Activated T-cell treated with anti-CD3 and anti-CD28 coated beads for 1 hour (primary cell): ENCODE measurements at regions not wholly inside any gene's neighbourhood (a gene's known extent, or its start where the extent isn't known, plus 50 kb on each side); places are given as distances from the start of the nearest gene placed in this dataset.

ENCODE experiments used
- DNase-seq: peaks from one replicate; pipeline ENCODE4 v3.0.0-alpha.2; 2020; ENCODE audit warnings: low read depth

DNA sequence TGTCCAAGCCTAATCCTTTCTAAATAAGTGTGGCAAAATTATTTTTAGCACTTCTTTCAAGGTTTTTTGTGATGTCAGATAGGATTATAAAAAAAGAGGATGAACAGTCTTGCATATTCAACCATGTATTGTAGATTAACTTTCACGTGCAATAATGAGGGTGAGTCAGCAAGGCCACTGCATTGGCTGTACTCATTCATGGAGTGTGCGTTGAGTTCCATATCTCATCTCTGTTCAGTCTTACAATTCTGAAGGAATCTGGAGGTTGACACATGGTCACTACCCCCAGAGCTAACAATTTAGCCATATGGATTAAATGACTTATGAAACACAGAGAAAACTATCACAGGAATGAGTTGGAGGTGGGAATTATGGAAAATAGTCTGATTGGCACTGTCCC lies 810.5 kb downstream of the SLC4A3 start:
- no peak for DNase-seq

DNA sequence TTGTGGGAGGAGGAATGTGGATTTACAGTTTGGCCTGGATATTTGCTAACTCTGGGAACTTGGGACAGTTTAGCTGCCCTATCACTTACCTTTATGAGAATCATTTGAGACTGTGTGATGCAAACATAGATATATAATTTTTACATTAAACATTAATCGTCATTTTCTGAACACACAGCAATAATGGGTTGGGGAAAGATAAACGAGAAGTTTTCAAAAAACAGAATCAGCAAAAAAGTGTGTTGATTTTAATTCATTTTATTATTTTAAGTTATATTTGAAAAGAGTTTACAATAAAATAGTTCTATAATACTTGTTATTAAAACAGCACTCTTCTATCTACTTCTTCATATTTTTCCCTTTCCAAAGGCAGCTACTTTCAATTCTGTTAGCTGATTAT lies 813.3 kb downstream of the SLC4A3 start:
- no peak for DNase-seq

DNA sequence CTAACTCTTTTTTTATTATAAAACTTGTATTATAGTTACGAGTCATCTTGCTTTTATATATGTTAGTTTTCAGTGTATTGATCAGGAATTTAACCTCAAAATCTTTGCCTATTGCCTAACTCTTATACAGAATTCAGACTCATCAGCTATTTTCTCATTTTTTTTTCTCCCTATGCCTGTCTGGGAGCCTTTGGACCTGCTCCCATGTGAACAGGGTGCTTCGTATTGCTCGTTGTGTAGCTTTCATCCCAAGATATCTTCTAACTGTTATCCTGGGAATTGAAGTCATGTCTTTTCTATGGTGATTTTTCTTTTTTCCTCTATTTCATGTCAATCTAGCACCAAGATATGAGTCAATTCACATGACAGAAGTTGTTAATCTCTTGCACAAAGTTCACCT lies 814.0 kb downstream of the SLC4A3 start:
- no peak for DNase-seq

DNA sequence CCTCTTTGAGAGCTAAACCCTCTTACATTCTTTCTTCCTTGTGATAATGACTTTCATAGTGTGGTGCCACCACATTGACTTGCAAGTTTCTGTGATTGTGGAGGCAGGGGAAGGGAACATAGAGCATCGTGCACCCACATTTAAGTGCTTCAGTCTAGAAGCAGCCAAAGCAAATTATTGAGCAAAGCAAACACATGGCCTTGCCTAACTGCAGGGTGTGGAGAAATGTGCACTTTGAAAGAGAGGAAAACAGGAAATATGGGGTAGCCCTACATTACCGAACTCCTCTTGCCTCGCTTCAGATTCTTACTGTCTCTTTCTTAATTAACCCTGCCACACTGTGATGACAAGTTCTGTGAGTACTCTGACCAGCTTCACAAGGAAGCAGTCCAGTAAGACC lies 814.6 kb downstream of the SLC4A3 start:
- no peak for DNase-seq

DNA sequence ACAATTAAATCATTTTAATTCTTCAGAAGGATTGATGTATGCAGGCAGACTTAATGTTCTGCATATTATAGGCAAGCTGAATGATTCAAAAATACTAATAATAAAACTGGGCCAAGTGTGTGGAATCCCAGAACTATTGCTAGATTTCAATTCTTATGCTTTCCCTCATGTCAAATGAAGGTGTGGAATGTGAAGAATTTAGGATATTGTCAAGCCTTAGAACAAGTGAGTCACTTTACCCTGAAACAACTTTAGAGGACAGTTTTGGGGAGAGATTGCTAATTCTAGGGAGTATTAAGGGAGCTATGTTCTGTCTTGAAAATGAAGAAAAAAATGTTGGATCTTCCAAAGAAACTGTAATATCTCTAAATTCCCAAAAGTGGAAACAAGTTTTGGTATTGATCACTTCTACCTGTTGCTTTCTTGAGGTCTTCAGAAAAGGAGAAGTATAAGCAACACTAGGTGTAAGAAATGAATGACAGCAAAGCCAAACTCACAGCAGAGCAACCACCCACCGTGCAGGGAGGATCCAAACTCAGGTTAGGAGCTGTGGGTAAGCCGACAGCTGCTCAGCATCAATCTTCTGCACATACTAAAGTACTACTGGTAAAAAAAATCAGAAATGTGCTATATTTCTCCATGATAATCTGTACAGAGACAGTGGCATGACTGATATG lies 818.1 kb downstream of the SLC4A3 start:
- DNase-seq, result no peak

DNA sequence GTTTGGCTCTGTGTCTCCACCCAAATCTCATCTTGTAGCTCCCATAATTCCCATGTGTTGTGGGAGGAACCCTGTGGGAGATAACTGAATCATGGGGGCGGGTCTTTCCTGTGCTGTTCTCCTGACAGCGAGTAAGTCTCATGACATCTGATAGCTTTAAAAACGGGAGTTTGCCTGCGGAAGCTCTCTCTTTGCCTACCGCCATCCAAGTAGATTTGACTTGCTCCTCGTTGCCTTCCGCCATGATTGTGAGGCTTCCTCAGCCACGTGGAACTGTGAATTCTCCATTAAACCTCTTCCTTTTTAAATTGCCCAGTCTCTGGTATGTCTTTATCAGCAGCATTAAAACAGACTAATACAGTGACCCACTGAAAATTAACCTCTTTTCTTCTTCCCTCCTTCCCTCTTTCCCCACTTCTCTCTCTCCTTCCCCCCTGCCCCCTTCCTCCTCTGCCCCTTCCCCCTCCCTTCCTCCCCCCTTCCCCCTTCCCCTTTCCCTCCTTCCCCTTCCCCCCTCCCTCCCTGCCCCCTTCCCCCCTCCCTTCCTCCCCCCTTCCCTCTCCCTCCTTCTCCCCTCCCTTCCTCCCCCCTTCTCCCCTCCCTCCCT lies 818.8 kb downstream of the SLC4A3 start:
- DNase-seq, result no peak

DNA sequence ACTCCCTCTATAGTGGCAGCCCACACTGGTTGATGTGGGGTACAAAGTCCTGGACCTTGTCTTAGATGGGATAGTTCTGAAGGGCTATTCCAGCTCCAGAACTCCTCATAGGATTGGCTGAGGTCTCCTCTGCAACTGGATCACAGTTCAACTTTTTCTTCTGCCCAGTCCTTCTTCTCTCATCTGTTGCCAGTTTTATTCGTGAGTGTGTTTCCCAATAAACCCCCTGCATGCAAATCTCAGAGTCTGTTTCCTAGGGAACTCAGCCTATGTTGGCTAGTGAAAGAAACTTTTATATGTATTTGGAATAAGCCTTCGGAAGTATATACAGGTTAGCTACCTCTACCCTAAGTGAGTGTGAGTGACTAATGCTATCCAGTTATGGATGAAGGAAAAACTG lies 823.4 kb downstream of the SLC4A3 start:
- no peak for DNase-seq

DNA sequence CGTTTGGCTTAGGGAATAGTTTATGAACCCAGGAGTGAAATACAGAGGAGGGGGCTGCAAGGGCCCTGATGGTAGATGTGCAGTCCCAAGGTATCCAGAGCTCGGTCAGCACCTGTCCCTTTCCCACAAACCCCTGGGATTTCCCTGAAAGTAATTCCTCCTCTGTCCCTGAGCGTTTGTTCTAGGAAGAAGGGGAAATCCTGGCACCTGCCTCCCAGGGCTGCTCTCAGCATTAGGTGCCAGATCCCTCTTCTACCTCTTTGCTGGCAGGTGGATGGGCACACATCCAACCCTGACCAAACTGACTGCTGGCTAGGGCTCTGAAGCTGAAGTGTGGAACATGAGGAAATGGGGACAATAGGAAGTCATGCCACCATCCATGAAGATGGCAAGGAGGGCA lies 824.0 kb downstream of the SLC4A3 start:
- no peak for DNase-seq

DNA sequence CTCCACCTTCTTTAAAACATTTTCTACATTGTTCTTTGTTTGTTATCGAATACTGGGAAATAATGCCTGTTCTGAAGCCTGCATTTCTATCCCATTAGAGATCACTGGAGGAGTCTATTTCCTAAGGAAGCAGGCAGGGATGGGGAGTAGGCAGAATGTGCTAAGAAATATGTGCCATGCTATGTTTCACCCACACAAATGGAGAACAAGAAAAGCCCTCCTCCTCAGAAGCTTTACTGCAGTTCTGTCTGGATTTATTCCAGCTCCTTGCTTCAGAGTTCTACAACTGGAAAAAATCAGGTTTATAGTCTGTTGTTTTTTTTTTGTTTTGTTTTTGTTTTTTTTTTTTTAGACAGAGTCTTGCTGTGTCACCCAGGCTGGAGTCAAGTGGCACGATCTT lies 825.1 kb downstream of the SLC4A3 start:
- DNase-seq, result no peak

DNA sequence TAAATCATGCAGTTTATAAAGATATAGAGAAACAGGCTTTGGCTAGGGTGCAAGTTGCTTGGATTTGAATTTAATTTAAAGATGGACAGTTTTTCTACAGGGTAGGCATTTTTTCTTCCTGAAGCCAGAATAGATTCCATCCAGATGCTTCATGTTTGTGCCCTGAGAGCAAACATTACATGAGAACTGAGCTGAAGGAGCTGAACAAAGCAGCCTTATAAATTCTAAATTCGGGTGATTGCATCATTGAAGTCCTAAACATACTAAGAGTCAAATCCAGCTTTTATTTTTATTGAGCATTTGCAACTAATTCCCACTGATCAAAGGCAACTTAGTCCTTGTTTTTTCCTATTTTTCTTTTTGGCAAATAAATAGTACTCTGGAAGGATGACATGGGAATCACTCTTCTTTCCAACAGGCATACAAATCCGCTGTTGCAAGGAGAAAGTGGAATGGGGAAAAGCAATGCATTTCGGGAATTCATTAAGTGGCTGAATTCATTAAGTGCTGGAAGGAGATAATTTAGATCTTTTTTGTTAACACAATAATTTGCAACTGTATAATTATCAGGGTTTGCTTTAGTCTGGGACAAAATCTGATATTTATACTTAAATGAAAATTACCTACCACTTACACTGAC lies 828.0 kb downstream of the SLC4A3 start:
- DNase-seq, result no peak

DNA sequence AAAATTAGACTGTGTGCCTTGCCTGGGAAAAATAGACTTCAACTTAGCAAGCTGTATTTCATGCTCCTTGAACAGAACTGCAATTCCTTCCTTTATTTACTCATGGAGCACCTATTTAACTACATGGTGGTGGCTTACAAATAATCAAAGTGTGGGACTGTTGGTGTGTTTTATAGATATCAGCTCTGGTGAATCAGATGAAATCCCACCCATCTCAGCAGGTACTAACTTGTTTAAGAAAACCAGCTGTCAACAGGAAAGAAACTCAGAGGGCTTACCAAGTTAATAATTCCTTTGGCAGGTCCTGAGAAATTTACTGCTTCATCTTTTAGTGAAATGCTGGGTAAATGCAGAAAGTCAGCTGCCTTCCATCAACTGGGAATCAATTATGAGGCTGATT lies 830.6 kb downstream of the SLC4A3 start:
- no peak for DNase-seq

DNA sequence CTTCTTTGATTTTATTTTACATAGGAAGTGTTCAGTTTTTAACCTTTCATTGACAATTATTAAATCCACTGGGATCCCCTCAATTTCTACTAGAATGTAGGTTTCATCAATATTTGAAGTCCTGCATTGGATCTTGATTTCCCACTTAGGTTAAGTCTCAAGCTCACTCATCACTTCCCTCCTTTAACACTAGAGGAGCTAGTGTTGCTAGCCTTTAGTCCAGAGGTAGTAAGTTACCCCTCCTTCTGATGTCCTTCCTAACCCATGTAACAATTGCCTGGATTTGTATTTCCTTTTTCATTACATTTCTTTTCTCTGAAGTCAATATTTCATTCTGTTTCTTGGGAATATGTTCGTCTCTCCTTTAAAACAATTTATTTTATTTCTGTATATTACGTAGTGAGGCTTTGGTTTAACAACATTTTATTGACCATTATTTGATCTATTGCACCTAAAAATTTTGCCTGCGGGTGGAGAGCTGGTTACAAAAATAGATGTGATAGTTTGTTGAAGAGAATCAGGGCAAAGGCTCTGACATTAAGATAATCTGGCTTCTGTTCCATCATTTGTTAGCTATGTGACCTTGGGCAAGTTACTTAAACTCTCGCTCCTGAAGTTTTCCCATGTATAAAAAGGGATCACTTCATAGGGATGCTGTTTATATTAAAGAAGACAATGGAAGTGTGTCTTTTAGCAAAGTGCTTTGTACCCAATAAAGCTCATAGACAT lies 833.0 kb downstream of the SLC4A3 start:
- no peak for DNase-seq

DNA sequence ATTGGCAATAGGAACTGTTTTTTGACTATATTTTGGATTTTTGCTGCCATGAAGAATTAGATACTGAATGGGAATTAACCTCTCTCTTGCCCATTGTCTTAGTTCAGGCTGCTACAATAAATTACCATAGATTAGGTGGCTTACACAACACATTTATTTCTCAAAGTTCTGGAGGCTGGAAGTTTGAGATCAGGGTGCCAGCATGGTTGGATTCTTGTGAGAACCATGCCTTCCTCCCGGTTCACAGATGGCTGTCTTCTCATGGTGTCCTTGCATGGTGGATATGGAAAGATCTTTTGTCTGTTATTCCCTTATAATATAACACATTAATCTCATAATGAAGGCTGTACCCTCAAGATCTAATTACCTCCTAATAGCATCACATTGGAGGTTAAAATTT lies 836.4 kb downstream of the SLC4A3 start:
- no peak for DNase-seq

DNA sequence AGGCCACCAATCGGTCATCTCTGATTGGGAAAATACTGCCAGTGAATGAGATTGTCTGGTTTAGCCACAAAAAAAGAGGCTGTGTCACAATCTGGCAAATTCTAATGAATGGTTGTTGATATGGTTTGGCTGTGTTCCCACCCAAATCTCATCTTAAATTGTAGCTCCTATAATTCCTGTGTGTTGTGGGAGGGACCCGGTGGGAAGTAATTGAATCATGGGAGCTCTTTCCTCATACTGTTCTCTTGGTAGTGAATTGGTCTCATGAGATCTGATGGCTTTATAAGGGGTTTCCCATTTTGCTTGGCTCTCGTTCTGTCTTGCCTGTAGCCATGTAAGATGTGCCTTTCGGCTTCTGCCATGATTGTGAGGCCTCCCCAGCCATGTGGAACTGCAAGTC lies 838.3 kb downstream of the SLC4A3 start:
- DNase-seq, result no peak

DNA sequence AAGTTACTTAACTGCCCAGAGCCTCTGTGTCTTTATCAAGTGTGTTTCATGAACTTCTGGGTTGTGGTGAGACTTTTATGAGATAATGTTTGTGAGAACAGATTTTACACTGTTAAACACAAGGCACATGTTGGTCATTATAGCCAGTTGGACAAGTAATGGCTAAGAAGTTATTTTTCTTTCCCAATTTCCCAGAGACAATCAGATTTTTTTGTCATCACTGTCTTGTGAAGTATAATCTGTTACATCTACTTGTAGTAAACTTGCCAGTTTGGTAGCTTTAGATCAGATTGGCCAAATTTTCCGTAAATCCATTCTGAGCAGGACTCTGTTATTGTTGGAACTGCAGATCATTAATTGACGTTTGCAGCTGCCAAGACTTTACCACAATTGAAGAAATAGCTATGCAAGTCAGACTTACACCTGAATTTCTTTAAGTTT lies 838.8 kb downstream of the SLC4A3 start:
- no peak for DNase-seq

DNA sequence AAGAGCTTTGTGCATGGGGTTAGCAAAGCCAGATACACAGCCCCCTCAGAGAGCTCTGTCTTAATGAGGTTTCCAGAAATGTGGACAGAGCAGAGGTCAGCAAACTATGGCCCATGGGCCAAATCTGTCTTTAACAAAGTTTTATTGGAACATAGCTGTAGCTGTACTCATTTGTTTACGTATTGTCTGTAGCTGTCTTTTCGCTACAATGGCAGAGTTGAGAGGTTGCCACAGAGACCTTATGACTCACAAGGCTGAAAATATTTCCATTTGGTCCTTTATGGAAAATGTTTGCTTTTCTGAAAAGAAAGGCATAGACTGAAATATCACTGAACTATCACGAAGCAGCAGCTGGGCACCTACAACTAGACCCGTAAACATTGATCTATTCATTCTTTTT lies 841.8 kb downstream of the SLC4A3 start:
- DNase-seq, result no peak

DNA sequence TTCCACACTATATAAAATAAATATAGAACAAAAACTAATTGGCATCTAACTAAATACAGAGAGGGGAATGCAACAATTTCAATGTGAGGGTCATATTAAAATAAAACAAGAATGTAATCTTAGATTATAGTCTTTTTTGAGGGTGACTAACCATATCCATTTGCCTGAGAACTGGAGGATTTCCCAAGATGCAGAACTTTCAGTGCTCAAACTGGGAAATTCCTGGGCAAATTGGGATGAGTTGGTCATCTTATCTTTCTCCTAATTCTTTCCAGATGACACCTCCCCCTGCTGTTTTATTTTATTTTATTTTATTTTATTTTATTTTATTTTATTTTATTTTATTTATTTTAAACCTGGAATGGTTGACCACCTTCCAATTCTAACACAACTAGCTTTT lies 846.2 kb downstream of the SLC4A3 start:
- no peak for DNase-seq

DNA sequence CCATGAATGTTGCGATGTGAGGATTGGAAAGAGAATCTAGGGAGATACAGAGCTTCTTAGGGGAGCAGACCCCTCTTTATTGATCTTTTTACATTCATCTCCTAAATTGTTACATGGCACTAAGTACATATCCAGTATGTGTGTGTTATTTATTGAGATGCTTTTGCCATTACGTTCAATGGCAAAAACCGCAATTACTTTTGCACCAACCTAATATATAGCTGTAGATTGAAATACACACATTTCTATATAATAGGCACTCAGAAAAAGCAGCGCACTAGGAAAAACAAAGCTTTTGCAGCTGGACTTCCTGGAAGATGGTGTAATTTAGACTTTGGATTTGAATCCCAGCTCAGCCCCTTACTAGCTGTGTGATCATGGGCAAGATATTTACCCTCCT lies 849.4 kb downstream of the SLC4A3 start:
- no peak for DNase-seq

DNA sequence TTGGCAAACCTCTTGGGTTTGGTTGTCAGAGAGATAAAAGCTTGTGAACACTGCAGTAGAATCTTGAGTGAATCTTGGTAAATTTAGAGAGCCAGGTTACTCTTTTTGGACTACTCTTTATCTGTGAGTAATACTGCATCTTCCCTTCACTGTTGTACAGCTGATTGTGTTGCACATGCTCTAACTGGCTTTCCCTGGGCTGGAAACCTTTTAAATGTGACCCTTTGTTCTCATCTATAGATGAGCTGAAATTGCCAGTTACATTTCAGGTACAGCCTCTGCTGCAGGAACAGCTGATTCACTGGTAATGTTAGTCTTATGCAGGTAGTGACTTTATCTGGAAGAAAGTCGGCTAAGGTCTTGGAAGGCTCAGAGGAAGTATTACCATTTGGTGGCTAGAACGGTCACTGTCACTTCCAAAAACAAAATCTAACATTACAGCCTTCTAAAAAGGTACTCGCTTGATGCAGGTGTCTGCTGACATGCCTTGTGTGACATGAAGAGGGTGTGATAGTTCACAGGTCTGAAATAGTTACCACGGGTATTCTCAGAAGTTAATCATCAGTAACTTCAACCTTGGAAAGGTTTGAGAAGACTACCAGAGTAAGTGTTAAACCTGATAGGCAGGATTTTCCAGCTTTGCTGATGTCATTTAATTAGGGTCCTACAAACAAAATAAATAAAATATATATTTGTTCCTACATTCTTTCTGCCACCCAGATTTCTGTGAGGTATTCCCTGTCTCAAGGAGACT lies 851.1 kb downstream of the SLC4A3 start:
- no peak for DNase-seq

DNA sequence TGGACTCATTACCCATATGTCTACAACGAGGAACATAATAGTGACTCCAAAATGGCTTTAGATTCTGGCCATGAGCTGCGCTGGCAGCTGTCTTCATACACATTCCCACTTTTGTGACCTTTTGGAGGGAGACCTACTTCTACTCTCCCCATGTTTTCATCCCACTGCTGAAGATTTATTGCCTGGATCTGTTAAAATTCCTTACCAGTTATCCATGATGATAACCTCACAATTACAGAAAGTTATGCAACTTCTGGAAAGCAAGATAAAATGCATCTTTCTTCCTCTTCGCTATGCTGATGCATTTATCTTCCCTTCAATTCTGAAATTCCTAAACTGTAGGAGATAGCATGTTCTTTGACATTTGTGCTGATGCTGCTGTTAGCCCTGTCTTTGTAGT lies 855.3 kb downstream of the SLC4A3 start:
- no peak for DNase-seq

DNA sequence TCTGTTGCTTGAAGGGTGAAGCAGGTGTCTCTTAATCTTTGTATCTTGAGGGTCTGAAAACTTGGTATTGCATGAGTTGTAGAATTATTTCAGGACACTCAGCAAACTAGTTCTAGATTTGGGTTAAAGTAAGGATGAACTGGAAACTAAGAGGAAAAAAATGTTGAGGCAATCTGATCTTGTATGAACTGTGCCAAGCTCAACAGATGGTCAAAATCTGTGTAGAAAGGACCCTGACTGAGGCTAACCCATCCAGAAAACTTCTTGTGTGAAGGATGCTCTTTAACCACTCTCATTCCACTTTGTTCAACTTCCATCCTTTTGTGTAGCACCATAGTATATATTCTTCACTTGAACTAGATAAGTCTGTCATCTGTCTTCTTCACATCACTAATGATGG lies 861.7 kb downstream of the SLC4A3 start:
- DNase-seq, result no peak

DNA sequence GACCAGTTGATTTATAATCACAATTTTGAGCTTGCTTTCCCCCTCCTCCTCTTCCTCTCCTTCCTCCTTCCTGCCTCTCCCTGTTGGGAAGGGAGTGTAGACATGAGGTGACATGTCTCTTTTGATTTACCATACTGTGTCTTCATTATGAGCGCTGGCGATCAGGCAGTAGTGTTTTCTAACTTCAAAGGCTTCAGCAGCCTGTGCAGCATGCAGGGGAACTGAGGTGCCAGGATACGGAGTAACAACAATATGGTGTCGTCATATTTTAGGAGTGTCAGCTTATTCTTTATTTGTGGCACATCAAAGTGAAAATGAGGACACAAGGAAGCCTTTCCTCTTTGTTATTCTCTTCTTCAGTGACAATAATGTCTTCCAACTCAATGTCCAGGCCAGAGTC lies 864.2 kb downstream of the SLC4A3 start:
- DNase-seq, result no peak
